ENCODE measurements at regions not wholly inside any gene's neighbourhood (a gene's known extent, or its start where the extent isn't known, plus 50 kb on each side); places are given as distances from the start of the nearest gene placed in this dataset.

- TF ChIP-seq, protein P1, sequence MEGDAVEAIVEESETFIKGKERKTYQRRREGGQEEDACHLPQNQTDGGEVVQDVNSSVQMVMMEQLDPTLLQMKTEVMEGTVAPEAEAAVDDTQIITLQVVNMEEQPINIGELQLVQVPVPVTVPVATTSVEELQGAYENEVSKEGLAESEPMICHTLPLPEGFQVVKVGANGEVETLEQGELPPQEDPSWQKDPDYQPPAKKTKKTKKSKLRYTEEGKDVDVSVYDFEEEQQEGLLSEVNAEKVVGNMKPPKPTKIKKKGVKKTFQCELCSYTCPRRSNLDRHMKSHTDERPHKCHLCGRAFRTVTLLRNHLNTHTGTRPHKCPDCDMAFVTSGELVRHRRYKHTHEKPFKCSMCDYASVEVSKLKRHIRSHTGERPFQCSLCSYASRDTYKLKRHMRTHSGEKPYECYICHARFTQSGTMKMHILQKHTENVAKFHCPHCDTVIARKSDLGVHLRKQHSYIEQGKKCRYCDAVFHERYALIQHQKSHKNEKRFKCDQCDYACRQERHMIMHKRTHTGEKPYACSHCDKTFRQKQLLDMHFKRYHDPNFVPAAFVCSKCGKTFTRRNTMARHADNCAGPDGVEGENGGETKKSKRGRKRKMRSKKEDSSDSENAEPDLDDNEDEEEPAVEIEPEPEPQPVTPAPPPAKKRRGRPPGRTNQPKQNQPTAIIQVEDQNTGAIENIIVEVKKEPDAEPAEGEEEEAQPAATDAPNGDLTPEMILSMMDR (IDR thresholded peaks at IDR 0.05): no peak
- TF ChIP-seq POLR2A (IDR thresholded peaks at IDR 0.05): no peak
Measured at GRCh38 chr7:52261057-52261456, 774.4 kb upstream of the POM121L12 start.

Measured in testis (tissue), 2 donors.